C4-2B (cell line): ENCODE measurements at regions not wholly inside any gene's neighbourhood (a gene's known extent, or its start where the extent isn't known, plus 50 kb on each side); places are given as distances from the start of the nearest gene placed in this dataset.
"Not testable (repeated sequence)": the region's sequence is repeated elsewhere in the genome, so short reads cannot be mapped to it uniquely, and the experiment has no call there.

ENCODE experiments used
- CTCF ChIP-seq: fragments of 450-650 bp; conservative IDR thresholded peaks from 2 replicates; pipeline ENCODE4 v1.5.1; 2017; ENCODE audit warnings: mild to moderate bottlenecking
- ZFX ChIP-seq: fragments of 450-650 bp; IDR thresholded peaks from 2 replicates; pipeline ENCODE4 v1.6.1; 2017

GRCh38 chr18:40119581-40119980, 1835.5 kb upstream of the PIK3C3 start:
- TF ChIP-seq CTCF, ZFX: not testable (repeated sequence)
